Lower lobe of right lung (tissue), 2 donors: ENCODE measurements at regions not wholly inside any gene's neighbourhood (a gene's known extent, or its start where the extent isn't known, plus 50 kb on each side); places are given as distances from the start of the nearest gene placed in this dataset.

Experiments
- ATAC-seq, 2 donors: fragments of 200-7000 bp; cut with Tn5 transposase; one replicate each; pipeline ENCODE4 v1.9.1; 2020 to 2022; ENCODE audit warnings: mild to moderate bottlenecking in 2 of 2, moderate library complexity in 2 of 2
- DNase-seq: peaks from one replicate; pipeline ENCODE4 v3.0.0-alpha.2; 2020
- H3K27ac ChIP-seq: fragments of 200-600 bp; one replicate; pipeline ENCODE4 v1.8.0; 2022
- H3K27me3 ChIP-seq: fragments of 200-600 bp; one replicate; pipeline ENCODE4 v1.8.0; 2022; ENCODE audit warnings: low read depth
- H3K36me3 ChIP-seq: fragments of 200-600 bp; one replicate; pipeline ENCODE4 v1.8.0; 2022; ENCODE audit warnings: mild to moderate bottlenecking
- H3K4me1 ChIP-seq: fragments of 200-600 bp; one replicate; pipeline ENCODE4 v1.8.0; 2022
- H3K4me3 ChIP-seq: fragments of 200-600 bp; one replicate; pipeline ENCODE4 v1.8.0; 2022; ENCODE audit warnings: mild to moderate bottlenecking
- H3K9me3 ChIP-seq: fragments of 200-600 bp; one replicate; pipeline ENCODE4 v1.8.0; 2022
- CTCF ChIP-seq: fragments of 200-600 bp; IDR thresholded peaks from one replicate; pipeline ENCODE4 v1.8.0; 2022; ENCODE audit warnings: antibody characterized with exemption, mild to moderate bottlenecking
- intact Hi-C: fragments of 100-400 bp; cut with DNase I; formaldehyde crosslinking; loops from one replicate; pipeline ENCODE4 v1.11.0; 2022
- donor health status: DM: no; HTN: yes; CAD: no; lungs with severe emphysema.

- Histone ChIP-seq H3K4me1 (no peaks in the 10 kb centered on the region), H3K4me3 (no peak overlapping the region), H3K27ac (no peak overlapping the region), H3K36me3 (no peaks in the 10 kb centered on the region), H3K27me3 (no peaks in the 10 kb centered on the region), H3K9me3 (no peaks in the 10 kb centered on the region)
- ATAC-seq (no peak), DNase-seq (no peak)
- intact Hi-C loops, result no loop called here
- TF ChIP-seq CTCF, result no peak
Measured at GRCh38 chr4:181312066-181312465, 931.1 kb upstream of the TENM3 start.

GRCh38 chr4:181319629-181320028 lies 923.6 kb upstream of the TENM3 start:
- Histone ChIP-seq H3K9me3 (no peaks in the 10 kb centered on the region), H3K27me3 (no peaks in the 10 kb centered on the region), H3K4me1 (no peaks in the 10 kb centered on the region), H3K27ac (no peak overlapping the region), H3K36me3 (no peaks in the 10 kb centered on the region), H3K4me3 (no peak overlapping the region)
- intact Hi-C loops, result no loop called here
- TF ChIP-seq CTCF, result no peak
- DNase-seq (no peak), ATAC-seq (no peak)

GRCh38 chr4:181323061-181323460 lies 920.1 kb upstream of the TENM3 start:
- no peak for ATAC-seq
- intact Hi-C loops, result no loop called here
- Histone ChIP-seq H3K27ac (no peak overlapping the region), H3K4me1 (no peaks in the 10 kb centered on the region), H3K27me3 (no peaks in the 10 kb centered on the region), H3K36me3 (no peaks in the 10 kb centered on the region), H3K9me3 (no peaks in the 10 kb centered on the region), H3K4me3 (no peak overlapping the region)
- no peak for DNase-seq
- no peak for TF ChIP-seq CTCF

- Histone ChIP-seq H3K27ac (no peak overlapping the region), H3K9me3 (no peaks in the 10 kb centered on the region), H3K4me3 (no peak overlapping the region), H3K4me1 (no peaks in the 10 kb centered on the region), H3K27me3 (no peaks in the 10 kb centered on the region), H3K36me3 (no peaks in the 10 kb centered on the region)
- intact Hi-C loops, result no loop called here
- no peak for ATAC-seq
- no peak for DNase-seq
- no peak for TF ChIP-seq CTCF
Measured at GRCh38 chr4:181330654-181331201, 912.5 kb upstream of the TENM3 start.

- TF ChIP-seq CTCF, result no peak
- Histone ChIP-seq H3K4me1 (no peaks in the 10 kb centered on the region), H3K27ac (no peak overlapping the region), H3K36me3 (no peaks in the 10 kb centered on the region), H3K27me3 (no peaks in the 10 kb centered on the region), H3K9me3 (no peaks in the 10 kb centered on the region), H3K4me3 (no peak overlapping the region)
- intact Hi-C loops, result no loop called here
- DNase-seq (no peak), ATAC-seq (no peak)
Measured at GRCh38 chr4:181331214-181331613, 912.0 kb upstream of the TENM3 start.

- no peak for TF ChIP-seq CTCF
- ATAC-seq (no peak), DNase-seq (no peak)
- Histone ChIP-seq H3K4me1 (no peaks in the 10 kb centered on the region), H3K27ac (no peak overlapping the region), H3K4me3 (no peak overlapping the region), H3K9me3 (no peaks in the 10 kb centered on the region), H3K36me3 (no peaks in the 10 kb centered on the region), H3K27me3 (no peaks in the 10 kb centered on the region)
- intact Hi-C loops, result no loop called here
Measured at GRCh38 chr4:181345931-181346330, 897.3 kb upstream of the TENM3 start.
